Trophoblast cell (in vitro differentiated cells and primary cell): ENCODE measurements at regions not wholly inside any gene's neighbourhood (a gene's known extent, or its start where the extent isn't known, plus 50 kb on each side); places are given as distances from the start of the nearest gene placed in this dataset.

Source experiments
- DNase-seq, 2 donors: peaks; one replicate each; pipeline ENCODE4 v3.0.0-alpha.2; 2016
- H2AFZ ChIP-seq: 2 replicates; pipeline ENCODE4 v1.6.1; 2013; ENCODE audit warnings: low read length, moderate library complexity, mild to moderate bottlenecking; ENCODE audit not compliant: insufficient read depth, poor library complexity
- H2AK5ac ChIP-seq: 2 replicates; pipeline ENCODE4 v1.6.1; 2013; ENCODE audit warnings: mild to moderate bottlenecking, low read length
- H2BK120ac ChIP-seq: 2 replicates; pipeline ENCODE4 v1.6.1; 2013; ENCODE audit warnings: low read length, mild to moderate bottlenecking, moderate library complexity; ENCODE audit not compliant: insufficient read depth, poor library complexity
- H2BK12ac ChIP-seq: 2 replicates; pipeline ENCODE4 v1.6.1; 2013; ENCODE audit warnings: mild to moderate bottlenecking, low read length, moderate library complexity
- H2BK5ac ChIP-seq: 2 replicates; pipeline ENCODE4 v1.6.1; 2013; ENCODE audit warnings: low read length, low read depth, moderate library complexity, mild to moderate bottlenecking; ENCODE audit not compliant: poor library complexity
- H3K14ac ChIP-seq: 2 replicates; pipeline ENCODE4 v1.6.1; 2013; ENCODE audit warnings: mild to moderate bottlenecking, low read length
- H3K18ac ChIP-seq: 2 replicates; pipeline ENCODE4 v1.6.1; 2013; ENCODE audit warnings: mild to moderate bottlenecking, low read length
- H3K23ac ChIP-seq: 2 replicates; pipeline ENCODE4 v1.6.1; 2013; ENCODE audit warnings: low read length
- H3K27ac ChIP-seq: 2 replicates; pipeline ENCODE4 v1.5.1; 2013; ENCODE audit warnings: low read depth, mild to moderate bottlenecking, inconsistent platforms, low read length, moderate library complexity
- H3K27me3 ChIP-seq: 2 replicates; pipeline ENCODE4 v1.6.1; 2013; ENCODE audit warnings: inconsistent platforms, mild to moderate bottlenecking, low read length, moderate library complexity; ENCODE audit not compliant: insufficient read depth
- H3K36me3 ChIP-seq, 2 experiments: 1 replicate in 1 of 2; 2 replicates in 1 of 2; pipeline ENCODE4 v1.6.1; 2013; ENCODE audit warnings: low read length in 2 of 2, mild to moderate bottlenecking in 2 of 2, moderate library complexity in 1 of 2; ENCODE audit not compliant: insufficient read depth in 2 of 2, control insufficient read depth in 1 of 2
- H3K4ac ChIP-seq: 2 replicates; pipeline ENCODE4 v1.6.1; 2013; ENCODE audit warnings: low read depth, mild to moderate bottlenecking, low read length, moderate library complexity
- H3K4me1 ChIP-seq, 2 experiments: 1 replicate in 1 of 2; 2 replicates in 1 of 2; pipeline ENCODE4 v1.6.1; 2013; ENCODE audit warnings: low read length in 2 of 2, mild to moderate bottlenecking in 2 of 2, moderate library complexity in 1 of 2; ENCODE audit not compliant: insufficient read depth in 2 of 2, control insufficient read depth in 1 of 2
- H3K4me2 ChIP-seq: 2 replicates; pipeline ENCODE4 v1.6.1; 2013; ENCODE audit warnings: inconsistent platforms, mild to moderate bottlenecking, low read length, moderate library complexity
- H3K4me3 ChIP-seq: 2 replicates; pipeline ENCODE4 v1.5.1; 2013; ENCODE audit warnings: mild to moderate bottlenecking, low read depth, low read length, inconsistent platforms
- H3K79me1 ChIP-seq: one replicate; pipeline ENCODE4 v1.6.1; 2013; ENCODE audit warnings: low read length
- H3K79me2 ChIP-seq: 2 replicates; pipeline ENCODE4 v1.6.1; 2013; ENCODE audit warnings: low read length, mild to moderate bottlenecking; ENCODE audit not compliant: control insufficient read depth, insufficient read depth, poor library complexity
- H3K9ac ChIP-seq: 2 replicates; pipeline ENCODE4 v1.6.1; 2013; ENCODE audit warnings: mild to moderate bottlenecking, low read length
- H3K9me3 ChIP-seq: 2 replicates; pipeline ENCODE4 v1.6.1; 2013; ENCODE audit warnings: low read depth, mild to moderate bottlenecking, control low read depth, inconsistent platforms, low read length; ENCODE audit not compliant: insufficient read depth
- H4K12ac ChIP-seq: 2 replicates; pipeline ENCODE4 v1.6.1; 2013; ENCODE audit warnings: low read depth, mild to moderate bottlenecking, low read length, moderate library complexity
- H4K8ac ChIP-seq: 2 replicates; pipeline ENCODE4 v1.6.1; 2013; ENCODE audit warnings: low read depth, mild to moderate bottlenecking, low read length, moderate library complexity
- H4K91ac ChIP-seq: one replicate; pipeline ENCODE4 v1.6.1; 2013; ENCODE audit warnings: low read depth, mild to moderate bottlenecking, low read length, moderate library complexity
- WGBS: extraction: QIAGEN DNeasy Blood & Tissue Kit; methylation state at CpG from one replicate; pipeline ENCODE4 v1.1.7; 2013; ENCODE audit warnings: missing lambda C conversion rate; ENCODE audit not compliant: insufficient read length, insufficient coverage; ENCODE audit errors: extremely low coverage; 5-methylcytosine and 5-hydroxymethylcytosine counted together

DNA sequence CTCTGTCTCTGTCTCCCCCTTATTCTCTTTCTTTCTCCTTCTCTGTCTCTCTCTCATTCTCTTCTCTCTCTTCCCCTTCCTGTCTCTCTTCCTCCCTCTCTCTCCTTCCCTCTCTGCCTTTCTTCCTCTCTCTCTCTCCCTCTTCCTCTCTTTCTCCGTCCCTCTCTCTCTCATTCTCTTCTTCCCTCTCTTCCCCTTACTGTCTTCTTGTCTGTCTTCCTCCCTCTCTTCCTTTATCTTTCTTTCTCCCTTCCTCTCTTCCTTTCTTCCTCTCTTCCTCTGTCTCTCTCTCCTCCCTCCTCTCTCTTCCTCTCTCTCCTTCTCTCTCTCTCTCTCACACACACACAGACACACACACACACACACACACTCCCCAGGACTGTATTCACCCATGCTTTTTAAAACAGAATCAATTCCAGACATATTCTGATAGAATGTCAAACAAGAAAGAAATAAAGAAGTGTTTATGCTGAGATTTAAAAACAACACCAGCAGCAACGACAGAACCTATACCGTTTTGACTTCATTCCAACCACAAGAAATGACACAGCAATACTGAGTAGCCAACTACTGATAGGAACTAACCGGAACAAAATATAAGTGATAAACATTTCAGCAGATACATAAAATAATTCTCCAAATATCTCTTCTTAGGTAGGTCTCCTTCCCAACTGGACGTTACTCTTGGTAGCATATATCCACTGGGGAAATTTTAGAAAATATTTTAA lies 296.7 kb downstream of the ASMT start:
- H2AK5ac ChIP-seq = no peak overlapping the region
- H3K14ac ChIP-seq = no peak overlapping the region
- H3K23ac ChIP-seq = no peak overlapping the region
- H3K9ac ChIP-seq = no peak overlapping the region
- H4K8ac ChIP-seq = no peak overlapping the region
- no peak overlapping the region for H3K4me3 ChIP-seq
- no peaks in the 10 kb centered on the region for H3K4me1 ChIP-seq
- DNase-seq = no peak
- H3K9me3 ChIP-seq = no peaks in the 10 kb centered on the region
- H2BK120ac ChIP-seq = no peak overlapping the region
- no peak overlapping the region for H3K27ac ChIP-seq
- no peaks in the 10 kb centered on the region for H3K79me2 ChIP-seq
- no peak overlapping the region for H2AFZ ChIP-seq
- no peak overlapping the region for H2BK5ac ChIP-seq
- H3K18ac ChIP-seq = no peak overlapping the region
- WGBS = no CpG with 5 or more reads among the region's 5 CpGs
- no peaks in the 10 kb centered on the region for H3K36me3 ChIP-seq
- H3K4me2 ChIP-seq = no peak overlapping the region
- H3K79me1 ChIP-seq = no peaks in the 10 kb centered on the region
- no peak overlapping the region for H4K12ac ChIP-seq
- no peak overlapping the region for H4K91ac ChIP-seq
- H3K4ac ChIP-seq = no peak overlapping the region
- no peak overlapping the region for H2BK12ac ChIP-seq
- H3K27me3 ChIP-seq = no peaks in the 10 kb centered on the region

DNA sequence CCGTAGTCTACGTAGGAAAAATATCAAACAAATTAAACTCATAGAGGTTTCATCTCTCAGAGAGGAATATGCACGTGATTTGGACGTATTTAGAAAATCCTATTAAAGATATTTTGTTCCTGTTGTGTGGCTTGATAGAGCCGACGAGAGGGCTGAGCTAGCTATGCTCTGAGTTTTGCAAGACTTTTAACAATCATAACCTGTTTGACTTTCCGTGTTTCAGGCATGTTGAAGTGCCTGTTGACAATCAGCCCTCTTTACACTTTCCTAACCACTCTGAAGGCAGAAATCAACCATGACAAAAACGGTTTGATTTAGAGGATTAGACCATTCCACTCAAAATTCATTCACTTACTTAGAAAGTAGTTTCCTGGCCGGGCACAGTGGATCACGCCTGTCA lies 297.3 kb downstream of the ASMT start:
- Histone ChIP-seq H3K14ac (no peak overlapping the region), H3K36me3 (no peaks in the 10 kb centered on the region), H3K4me1 (no peaks in the 10 kb centered on the region), H3K4me3 (no peak overlapping the region), H3K4me2 (no peak overlapping the region), H2BK120ac (no peak overlapping the region), H3K23ac (no peak overlapping the region), H3K9me3 (no peaks in the 10 kb centered on the region), H3K27me3 (no peaks in the 10 kb centered on the region), H3K9ac (no peak overlapping the region), H2BK12ac (no peak overlapping the region), H2AK5ac (no peak overlapping the region), H4K8ac (no peak overlapping the region), H2BK5ac (no peak overlapping the region), H3K79me1 (no peaks in the 10 kb centered on the region), H3K4ac (no peak overlapping the region), H4K12ac (no peak overlapping the region), H3K18ac (no peak overlapping the region), H2AFZ (no peak overlapping the region), H4K91ac (no peak overlapping the region), H3K27ac (no peak overlapping the region), H3K79me2 (no peaks in the 10 kb centered on the region)
- DNase-seq = no peak
- no CpG with 5 or more reads among the region's 10 CpGs for WGBS

DNA sequence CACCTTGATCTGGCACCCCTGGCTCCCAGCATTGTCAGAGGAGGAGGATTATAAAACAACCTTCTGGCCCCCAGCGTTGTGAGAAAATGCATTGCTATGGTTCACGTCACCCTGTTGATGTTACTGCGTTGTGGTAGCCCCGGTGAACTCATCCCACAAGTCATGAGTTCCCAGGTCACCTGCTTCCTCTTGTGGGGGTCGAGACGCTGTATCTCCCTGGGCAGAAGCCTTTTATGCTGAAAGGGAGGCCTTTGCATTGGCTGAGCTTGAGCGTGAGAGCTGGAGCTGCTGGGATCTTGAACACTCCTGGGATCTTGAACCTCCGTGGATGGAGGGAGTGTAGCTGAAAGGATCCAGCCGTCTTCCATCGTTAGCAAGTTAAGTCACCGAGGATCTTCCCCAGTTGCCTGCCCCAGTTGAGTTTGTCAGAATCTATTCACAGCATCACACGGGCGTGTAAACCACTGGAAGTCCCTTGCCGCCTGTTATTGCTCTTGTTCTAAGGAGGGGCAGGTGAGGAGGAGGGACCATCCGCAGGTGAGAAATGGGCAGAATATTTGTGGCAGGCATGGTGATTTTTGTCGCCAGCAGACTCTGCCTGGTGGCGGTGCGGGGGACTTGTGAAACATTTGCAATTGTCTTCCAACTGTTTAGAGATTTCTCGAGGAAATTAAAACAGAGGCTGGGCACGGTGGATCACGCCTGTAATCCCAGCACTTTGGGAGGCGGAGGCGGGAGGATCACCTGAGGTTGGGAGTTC lies 299.9 kb downstream of the ASMT start:
- Histone ChIP-seq H3K9ac (peak overlapping the region; percentile 39), H4K8ac (no peak overlapping the region), H2BK120ac (no peak overlapping the region), H2AK5ac (no peak overlapping the region), H3K4ac (no peak overlapping the region), H2BK12ac (no peak overlapping the region), H3K4me3 (no peak overlapping the region), H3K79me1 (no peaks in the 10 kb centered on the region), H3K14ac (no peak overlapping the region), H3K4me2 (no peak overlapping the region), H3K27me3 (no peaks in the 10 kb centered on the region), H4K12ac (no peak overlapping the region), H2AFZ (no peak overlapping the region), H3K18ac (no peak overlapping the region), H3K23ac (no peak overlapping the region), H3K27ac (no peak overlapping the region), H3K36me3 (no peaks in the 10 kb centered on the region), H3K79me2 (no peaks in the 10 kb centered on the region), H3K4me1 (no peaks in the 10 kb centered on the region), H2BK5ac (no peak overlapping the region), H4K91ac (no peak overlapping the region), H3K9me3 (no peaks in the 10 kb centered on the region)
- no CpG with 5 or more reads among the region's 23 CpGs for WGBS
- no peak for DNase-seq

DNA sequence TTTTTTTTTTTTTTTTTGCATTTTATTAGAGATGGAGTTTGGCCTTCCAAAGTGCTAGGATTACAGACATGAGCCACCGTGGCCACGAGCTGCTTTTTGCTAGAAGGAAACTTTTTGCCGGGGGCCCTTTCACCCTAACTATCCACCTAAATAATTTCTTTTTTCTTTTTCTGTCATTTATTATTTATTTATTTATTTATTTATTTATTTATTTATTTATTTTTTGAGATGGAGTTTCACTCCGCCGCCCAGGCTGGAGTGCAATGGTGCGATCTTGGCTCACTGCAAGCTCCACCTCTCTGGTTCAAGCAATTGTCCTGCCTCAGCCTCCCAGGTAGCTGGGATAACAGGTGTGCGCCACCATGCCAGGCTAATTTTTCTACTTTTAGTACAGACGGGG lies 303.9 kb downstream of the ASMT start:
- Histone ChIP-seq H2AFZ (no peak overlapping the region), H2BK12ac (no peak overlapping the region), H2BK5ac (no peak overlapping the region), H3K9me3 (no peaks in the 10 kb centered on the region), H3K27me3 (no peaks in the 10 kb centered on the region), H3K4ac (no peak overlapping the region), H4K8ac (no peak overlapping the region), H3K79me2 (no peaks in the 10 kb centered on the region), H3K4me3 (no peak overlapping the region), H3K36me3 (no peaks in the 10 kb centered on the region), H2BK120ac (no peak overlapping the region), H3K18ac (no peak overlapping the region), H3K23ac (no peak overlapping the region), H2AK5ac (no peak overlapping the region), H3K4me1 (no peaks in the 10 kb centered on the region), H3K14ac (no peak overlapping the region), H3K27ac (no peak overlapping the region), H3K9ac (no peak overlapping the region), H4K91ac (no peak overlapping the region), H3K4me2 (no peak overlapping the region), H4K12ac (no peak overlapping the region), H3K79me1 (no peaks in the 10 kb centered on the region)
- no peak for DNase-seq
- WGBS = no CpG with 5 or more reads among the region's 8 CpGs
